NCI-H82 treated with DMSO at 0.1 percent for 48 hours (cell line): ENCODE measurements at regions not wholly inside any gene's neighbourhood (a gene's known extent, or its start where the extent isn't known, plus 50 kb on each side); places are given as distances from the start of the nearest gene placed in this dataset.

Source experiments
- DNase-seq: peaks from one replicate; lab custom pipeline; 2025; ENCODE audit not compliant: unreplicated experiment; lab: John Stamatoyannopoulos, UW

DNA sequence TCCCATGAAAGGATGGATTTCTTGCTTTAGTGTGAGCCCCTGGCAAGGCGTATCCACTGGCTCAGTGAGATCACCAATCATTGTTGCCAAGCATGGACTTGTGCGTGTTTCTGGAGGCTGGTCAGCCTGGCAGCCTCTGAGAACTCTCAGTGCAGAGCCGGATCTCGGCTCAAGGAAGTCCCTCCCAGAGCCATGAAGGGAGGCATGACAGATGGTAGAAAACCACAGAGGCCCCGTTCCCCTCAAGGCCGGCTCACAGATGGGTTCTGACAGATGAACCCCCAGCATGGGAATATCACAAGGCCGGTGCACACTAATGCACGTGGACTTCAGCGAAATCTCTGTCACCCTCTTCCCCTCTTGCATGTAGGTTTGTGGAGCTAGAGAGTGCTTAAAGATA is 290.5 kb downstream of the AJAP1 start:
- no peak for DNase-seq

DNA sequence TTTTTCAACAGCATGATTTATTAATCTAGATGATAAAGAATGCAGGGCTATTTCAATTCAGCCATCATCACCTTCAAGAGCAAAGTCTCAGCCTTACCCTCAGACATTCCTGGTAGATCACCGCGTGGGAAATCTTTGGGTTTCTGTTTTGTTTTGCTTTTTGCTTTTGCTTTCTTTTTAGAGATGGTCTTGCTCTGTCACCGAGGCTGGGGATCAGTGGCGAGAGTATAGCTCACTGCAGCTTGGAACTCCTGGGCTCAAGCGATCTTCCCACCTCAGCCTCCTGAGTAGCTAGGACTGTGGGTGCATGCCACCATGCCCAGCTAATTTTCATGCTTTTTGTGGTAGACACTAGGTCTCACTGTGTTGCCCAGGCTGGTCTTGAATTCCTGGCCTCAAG is 289.7 kb downstream of the AJAP1 start:
- no peak for DNase-seq

DNA sequence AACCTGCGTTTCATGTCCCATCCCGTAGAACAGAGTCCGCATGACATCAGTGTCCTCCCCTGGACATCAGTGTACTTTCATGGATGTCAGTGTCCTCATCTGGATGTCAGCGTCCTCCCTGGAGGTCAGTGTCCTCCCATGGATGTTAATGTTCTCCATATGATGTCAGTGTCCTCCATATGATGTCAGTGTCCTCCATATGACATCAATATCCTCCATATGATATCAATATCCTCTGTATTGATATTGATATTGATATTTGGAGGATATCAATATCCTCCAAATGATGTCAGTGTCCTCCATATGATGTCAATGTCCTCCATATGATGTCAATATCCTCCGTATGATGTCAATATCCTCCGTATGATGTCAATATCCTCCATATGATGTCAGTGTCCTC is 284.9 kb downstream of the AJAP1 start:
- DNase-seq = no peak

DNA sequence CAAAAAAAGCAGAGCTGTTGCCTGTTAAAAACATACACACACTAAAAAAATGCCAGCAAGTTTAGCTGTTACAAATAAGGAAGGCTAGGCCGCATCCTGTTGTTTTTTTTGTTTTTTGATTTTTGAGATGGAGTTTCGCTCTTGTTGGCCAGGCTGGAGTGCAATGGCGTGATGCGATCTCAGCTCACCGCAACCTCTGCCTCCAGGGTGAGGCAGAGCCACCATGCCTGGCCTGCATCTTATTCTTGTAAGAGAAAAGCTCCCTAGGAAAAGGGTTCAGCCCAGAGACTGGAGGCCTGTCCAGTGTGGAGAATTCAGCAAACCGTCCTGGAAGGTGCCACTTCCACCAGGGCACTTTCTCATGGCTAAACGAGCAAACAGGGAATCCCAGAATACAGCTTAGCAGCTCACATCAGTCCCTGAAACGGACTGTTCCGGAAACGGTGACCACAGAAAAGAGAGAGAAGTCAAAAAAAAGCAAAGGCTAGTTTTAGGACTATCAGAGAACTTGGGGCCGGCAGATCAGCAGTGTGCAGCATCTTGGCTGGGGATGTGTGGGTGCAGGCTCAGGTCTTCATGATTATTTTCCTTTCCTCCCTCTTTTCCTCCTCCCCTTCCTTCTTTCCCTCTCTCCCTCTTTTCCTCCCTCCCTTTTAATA is 283.6 kb downstream of the AJAP1 start:
- no peak for DNase-seq

DNA sequence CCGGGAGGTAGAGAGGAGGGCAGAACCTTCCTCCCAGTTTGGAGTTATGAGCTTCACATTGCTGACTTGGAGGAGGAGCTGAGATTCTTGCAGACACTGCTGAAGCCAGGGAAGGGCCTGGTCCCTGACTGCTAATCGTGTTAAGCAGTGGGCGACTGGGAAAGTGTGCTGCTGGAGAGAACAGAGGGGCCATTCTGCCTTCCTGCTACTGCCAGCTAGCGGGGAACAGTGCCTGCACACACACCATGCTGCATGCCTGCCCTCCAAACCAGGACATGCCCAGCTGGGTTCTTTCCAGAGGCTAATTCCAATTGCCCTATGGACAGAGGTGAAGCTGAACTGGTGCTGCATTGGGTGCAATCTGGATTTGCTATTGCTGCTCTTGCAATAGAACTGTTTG is 281.4 kb downstream of the AJAP1 start:
- DNase-seq = no peak

DNA sequence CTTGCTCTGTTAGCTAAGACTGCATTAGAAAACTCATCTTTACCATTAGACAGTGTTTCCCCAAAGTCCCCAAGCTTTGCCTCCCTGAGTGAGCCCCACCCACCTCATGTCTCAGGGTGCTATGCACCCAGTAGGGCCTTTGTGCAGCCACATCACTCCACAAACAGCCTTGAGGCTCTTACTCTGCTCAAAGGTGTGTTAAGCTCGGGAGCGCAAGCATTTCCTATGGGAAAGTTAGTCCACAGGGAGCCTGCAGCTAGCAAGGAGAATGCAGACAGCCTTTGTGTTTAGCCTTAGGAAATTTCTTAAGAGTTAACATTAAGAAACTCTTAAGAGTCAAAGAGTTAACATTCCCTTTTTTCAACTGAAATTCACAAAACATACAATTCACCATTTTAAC is 278.8 kb downstream of the AJAP1 start:
- no peak for DNase-seq

DNA sequence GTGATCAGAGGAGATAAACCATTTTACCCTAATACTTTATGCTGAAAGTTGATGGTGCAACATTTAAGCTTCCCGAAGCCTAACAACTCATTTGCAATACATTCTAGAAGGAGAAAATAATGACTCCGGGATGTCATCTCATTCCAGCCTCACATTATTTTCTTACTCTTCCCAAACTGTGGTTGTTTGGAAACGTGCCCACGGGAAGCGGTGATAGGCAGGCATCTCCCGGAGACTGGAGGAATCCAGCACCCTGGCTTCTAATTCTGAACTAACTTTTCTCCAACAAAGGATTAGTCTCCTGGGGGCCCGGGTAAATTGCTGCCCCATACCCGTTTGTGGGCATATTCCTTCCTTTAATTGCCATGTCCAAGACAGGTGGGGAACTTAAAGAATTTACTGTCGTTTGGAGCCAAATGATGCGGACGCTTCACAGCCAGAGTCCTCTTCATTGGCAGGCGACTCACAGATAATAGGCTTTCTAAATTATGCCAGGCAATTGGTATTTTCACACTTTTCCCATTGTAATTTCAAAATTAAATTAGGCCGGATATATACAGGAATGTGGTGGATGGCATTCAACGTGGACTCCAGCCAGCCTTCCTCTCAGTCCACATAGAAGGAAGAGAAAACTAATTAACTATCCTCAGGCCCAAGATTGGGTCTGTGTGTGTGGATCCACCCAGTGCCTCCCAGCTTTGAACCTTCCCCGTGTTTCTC is 278.1 kb downstream of the AJAP1 start:
- DNase-seq = no peak

DNA sequence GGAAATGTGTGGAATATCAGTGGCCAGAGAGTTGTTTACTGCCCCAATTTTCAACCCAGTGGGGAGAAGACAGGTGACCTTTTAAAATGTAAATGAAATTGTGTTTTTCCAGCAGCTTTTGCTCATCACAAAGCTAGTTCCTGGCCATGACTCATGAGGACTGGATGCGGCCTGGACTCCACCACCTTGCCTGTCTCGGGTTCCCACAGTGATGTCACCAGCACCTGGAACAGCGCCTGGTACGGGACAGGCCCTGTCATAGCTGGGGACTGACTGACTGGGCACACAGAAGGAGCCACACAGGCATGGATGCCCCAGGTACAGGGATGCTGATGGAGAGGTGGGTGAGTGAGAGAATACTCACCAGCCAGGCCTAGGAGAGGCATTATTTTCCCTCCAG is 277.1 kb downstream of the AJAP1 start:
- DNase-seq = no peak

DNA sequence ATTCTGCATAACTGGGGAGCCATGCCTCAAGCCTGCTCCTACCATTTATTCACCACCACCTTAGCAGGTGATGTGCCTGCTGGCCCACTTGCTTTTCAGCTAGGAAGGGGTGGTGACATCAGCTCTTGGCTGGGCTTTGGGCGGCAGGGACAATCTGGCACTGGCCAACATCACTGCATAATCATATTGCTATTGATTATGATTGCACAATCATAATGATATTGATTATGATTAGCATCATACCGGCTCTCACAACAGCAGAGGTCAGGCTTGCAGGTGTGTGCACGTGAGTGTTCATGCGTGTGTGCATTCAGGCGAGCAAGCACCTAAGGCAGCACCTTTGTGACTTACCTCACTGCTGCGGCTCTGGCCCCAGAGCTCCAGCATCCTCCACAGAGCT is 273.8 kb downstream of the AJAP1 start:
- DNase-seq = no peak

DNA sequence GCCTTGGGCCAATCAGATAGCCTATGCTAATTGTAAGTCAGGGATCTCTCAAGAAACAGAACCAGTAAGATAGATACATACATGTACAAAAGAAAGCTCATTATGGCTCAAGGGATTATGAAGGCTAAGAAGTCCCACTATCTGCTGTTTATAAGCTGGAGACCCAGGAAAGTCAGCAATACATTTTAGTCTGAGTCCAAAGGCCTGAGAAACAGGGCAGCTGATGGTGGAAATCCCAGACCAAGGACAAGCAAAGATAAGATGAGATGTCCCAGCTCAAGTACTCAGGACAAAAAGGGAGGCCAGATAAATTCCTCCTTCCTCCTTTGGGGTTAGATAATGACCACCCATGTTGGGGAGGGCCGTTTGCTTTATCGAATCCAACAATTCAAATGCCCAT is 269.9 kb downstream of the AJAP1 start:
- no peak for DNase-seq

DNA sequence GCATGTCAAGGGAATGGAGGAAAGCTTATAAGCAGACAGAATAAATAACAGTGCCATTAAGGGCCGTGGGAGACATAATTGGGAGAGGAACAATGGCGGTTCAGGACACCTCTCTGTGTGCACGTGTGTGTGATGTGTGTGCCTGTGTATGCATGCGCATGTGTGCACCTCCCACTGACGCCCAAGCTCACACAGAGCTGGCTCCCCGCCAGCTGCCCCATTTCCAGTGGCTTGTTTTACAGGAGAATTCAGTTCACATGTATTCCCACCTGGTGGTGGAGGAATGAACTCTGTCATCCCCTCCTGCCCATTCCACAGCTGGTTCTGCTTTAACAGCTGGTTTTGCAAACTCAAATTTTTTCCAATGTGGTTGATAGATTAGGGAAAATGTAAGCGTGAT is 262.2 kb downstream of the AJAP1 start:
- no peak for DNase-seq

DNA sequence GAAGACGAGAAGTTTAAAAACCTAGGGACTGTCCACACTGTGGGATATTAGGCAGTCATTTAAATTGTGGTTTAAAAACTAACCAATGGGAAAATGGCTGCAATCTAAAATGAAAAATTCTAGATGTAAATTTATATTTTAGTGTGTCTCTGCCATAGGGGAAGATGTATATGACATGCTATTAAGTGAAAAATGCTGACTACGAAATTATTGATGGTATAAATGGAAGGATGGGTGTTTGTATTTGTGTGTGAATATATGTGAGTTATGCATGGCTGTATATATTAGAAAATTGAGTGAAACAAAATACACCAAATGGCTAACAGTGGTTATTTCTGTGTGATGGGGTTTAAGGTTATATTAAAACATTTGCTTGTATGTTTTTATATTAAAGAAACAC is 260.7 kb downstream of the AJAP1 start:
- no peak for DNase-seq

DNA sequence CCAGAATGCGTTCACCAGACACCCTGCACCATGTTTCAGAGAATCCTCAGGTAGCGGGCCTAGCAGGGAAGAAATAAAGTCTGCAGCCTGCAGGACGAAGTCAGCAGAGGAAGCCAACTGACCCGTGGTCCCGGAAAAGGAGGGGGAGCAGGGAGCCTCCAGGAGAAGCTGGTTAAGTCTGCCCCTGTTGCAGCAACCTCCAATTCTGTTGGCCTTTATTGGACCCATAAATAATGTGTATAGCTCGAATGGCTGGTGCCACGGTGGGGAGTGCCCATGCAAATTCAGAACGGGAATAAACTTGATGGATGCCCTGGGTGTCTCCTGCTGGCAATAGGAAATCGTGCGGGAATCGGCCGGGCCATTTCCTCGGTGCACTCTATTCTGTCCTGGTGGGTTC is 254.1 kb downstream of the AJAP1 start:
- no peak for DNase-seq

DNA sequence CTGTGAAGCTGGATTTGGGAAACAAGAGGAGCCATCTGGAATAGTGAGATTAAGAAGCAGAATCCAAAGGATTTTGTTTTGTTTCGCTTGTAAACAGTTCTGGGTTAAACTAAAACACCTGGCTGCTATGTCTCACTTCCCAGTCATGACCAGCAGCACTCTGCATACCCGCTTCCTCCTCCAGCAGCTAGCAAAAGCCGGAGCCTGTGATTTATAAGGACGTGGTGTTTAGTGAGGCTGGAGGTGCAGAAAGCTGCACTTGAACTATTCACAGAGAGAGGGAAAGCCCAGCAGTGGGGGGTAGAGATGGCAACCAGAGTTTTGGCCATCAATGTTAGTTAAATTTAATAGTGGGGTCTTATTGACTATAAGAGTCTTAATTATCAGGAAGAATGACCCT is 240.2 kb downstream of the AJAP1 start:
- DNase-seq = no peak

DNA sequence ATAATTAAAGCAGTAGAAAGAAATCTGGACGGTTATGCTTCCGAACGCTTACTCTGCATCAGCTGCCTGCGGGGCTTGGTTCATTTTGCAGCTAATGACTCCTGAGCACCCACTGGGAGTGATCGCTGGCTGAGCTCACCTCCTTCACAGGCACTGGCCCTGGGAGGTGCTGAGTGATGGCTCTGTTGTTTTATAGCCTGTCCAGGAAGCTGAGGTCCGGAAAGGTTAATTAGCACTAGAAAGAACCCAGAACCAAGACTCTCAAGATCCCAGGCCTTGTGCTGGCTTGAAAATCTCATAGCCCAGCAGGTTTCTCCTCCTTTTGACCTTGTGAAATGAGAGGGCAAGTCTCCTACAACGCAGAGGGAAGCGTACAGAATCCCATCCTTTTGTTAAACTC is 226.2 kb downstream of the AJAP1 start:
- DNase-seq = no peak

DNA sequence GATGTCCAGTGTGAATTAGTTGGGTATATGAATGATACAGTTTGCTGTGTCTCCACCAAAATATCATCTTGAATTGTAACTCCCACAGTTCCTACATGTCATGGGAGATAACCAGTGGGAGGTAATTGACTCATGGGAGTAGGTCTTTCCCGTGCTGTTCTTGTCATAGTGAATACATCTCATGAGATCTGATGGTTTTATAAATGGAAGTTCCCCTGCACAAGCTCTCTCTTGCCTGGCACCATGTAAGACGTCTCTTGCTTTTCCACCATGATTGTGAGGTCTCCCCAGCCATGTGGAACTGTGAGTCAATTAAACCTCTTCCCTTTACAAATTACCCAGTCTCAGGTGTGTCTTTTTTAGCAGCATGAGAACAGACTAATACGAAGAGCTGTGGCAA is 223.0 kb downstream of the AJAP1 start:
- DNase-seq = no peak

DNA sequence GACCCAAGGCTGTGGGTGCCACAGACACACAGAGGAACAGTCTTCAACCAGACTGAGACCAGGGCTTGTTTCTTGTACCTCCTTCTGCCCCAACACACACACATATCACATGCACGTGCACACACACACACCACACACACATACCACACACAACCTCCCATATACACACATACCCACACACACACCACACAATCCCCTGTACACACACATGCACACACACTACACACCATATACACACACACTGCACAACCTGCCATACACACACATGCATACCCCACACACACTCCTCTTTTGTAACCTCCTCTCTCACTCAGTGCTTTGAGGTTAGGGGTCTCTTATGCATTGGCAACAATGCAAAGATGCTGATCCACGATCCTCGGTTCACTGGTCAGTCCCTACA is 217.0 kb downstream of the AJAP1 start:
- no peak for DNase-seq

DNA sequence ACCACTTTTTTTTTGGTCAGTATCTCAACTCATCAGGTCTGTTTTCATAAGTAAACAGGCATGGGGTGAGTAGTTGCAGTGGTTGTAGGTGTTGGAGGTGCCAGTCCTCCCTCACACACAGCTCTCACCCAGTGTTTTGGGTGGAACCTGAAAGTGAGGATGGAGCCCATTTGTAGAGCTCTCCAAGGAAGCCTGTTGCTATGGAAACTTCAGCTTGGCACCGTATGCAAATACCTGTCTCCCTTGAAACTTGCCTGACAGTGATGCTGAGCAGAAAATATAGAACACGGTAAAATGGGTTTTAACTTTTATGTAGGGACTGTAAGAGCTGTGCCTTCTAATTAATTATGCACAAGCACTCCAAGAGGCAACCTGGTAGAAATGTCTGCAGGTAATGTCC is 214.1 kb downstream of the AJAP1 start:
- DNase-seq = no peak

DNA sequence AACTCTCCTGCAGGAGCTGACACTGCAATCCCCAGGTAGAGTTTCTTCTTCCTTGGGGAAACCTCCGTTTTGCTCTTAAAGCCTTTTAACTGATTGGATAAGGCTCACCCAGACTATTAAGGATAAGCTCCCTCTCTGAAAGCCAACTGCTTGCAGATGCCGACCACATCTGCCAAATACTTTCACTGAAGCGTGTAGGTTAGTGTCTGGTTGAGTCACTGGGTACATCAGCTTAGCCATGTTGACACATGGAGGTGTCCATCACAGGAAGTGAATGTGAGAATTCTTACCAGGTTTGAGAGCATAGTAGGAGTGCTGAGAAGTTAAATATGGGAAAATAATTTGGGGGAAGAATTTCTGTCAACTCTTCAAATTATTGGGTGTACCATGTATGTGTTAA is 202.0 kb downstream of the AJAP1 start:
- no peak for DNase-seq

DNA sequence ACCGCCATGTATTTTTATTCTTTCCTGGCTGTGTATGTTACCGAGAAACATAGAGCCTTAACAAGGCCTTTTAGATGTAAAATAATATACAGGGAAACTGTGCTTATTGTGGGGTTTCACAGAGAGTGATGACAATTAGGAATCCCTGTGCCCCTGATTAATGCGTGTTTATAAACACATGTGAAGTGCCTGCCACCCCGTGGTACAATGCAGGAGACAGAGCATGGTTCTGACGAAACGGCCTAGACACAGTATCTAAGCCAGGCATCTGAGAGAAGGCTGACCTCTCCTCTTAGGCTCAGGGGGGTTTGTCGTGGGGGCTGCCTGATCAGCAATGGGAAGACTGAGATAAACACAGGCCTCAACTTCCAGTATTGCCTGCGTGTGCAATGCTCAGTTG is 200.0 kb downstream of the AJAP1 start:
- DNase-seq = no peak

DNA sequence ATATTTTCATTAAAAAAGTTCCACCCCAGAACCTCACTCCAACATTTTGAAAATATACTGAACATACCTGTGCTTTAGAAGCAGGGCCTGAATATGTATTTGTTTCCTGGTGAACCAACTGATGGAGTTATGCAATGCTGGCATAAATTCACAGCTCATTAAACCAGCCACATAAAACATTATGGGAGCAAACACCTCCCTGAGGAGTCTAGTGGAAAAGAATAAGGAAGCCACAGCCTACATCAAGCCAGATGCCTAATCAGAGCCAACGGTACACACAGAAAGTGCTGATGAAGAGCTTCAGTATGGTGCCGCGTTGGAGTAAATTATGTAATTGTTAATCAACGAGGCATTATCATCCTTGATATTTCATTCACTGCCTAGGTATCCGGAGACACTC is 199.5 kb downstream of the AJAP1 start:
- no peak for DNase-seq

DNA sequence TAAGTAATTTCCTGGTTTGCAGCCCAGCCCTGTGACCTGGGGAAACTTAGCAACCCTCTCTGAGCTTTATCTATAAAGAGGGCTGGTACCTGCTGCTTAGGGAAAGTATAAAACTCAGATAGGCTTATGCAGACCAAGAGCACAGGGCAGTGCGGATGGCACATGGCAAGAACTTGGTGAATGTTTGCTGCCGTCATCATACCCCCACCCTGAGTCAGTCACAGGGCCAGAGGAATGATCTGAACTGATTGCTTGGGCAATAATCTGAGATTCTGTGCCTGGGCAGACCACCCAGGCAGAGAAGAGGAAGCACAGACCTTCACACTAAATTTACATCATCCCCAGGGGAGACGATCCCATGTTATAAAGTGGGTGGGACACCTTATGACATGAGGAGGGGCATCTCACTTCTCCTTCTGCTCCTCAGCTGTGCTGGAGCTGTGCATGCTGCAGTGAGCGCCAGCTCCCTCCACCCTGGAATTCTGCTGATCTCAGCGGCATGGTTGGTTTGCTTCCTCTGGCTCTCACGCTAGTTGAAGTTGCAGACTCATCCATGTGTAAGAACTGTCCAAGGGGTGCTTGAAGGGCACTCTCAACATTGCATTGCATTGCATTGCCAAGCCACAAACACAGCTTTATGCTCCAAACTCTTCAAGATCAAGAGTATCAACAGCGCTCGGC is 197.1 kb downstream of the AJAP1 start:
- no peak for DNase-seq

DNA sequence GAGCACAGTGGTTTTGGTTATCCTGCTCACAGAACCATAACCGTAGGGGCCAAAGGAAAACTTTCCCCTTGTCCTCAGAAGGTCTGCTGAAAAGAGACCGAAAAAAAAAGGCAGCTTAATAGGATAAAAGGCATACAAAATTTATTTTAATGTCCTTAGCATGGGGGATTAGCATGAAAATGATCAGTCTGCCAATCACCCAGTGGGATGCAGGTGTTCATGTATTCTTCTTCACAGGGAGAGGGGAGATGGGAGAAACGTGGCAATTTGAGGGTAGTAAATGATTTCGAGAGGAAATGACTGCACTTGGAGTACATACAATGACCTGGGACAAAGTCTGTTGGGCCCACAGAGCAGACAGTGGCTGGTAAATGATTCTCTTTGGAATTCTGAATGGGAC is 194.0 kb downstream of the AJAP1 start:
- no peak for DNase-seq
